ENCODE measurements at regions not wholly inside any gene's neighbourhood (a gene's known extent, or its start where the extent isn't known, plus 50 kb on each side); places are given as distances from the start of the nearest gene placed in this dataset.
A peak's percentile ranks its signal among the peaks of the same experiment; 100 is the strongest.

DNA sequence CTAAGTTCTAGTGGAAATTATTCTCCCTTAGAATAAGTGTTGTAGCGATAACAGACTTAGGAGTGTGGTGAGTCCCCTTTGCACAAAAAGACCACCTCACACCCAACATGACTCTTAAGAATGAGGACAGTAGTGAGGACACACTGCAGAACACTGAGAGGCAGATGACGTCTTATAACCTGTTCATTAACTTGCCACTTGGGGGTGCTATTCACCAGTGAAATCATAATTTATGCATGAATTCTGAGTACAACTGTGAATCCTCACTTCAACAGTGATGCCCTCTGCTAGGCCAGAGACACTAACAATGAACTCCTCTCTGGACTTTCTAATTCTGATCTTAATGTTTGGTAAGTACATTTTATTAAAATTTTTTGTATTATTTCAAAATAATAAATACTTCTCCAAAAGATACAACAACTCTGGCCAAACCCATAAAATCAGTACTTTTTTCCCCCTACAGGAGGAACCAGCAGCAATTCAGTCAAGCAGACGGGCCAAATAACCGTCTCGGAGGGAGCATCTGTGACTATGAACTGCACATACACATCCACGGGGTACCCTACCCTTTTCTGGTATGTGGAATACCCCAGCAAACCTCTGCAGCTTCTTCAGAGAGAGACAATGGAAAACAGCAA, 274.7 kb downstream of the DAD1 start:
- H3K4me3 ChIP-seq (ENCODE audit: low read depth, low read length): no peak overlapping the region
- peak; percentile 84 for TF ChIP-seq CTCF (IDR thresholded peaks at IDR 0.05; ENCODE audit: control insufficient read depth, extremely low read depth, insufficient read depth)
- DNase-seq (ENCODE audit: low read depth): no peak

DNA sequence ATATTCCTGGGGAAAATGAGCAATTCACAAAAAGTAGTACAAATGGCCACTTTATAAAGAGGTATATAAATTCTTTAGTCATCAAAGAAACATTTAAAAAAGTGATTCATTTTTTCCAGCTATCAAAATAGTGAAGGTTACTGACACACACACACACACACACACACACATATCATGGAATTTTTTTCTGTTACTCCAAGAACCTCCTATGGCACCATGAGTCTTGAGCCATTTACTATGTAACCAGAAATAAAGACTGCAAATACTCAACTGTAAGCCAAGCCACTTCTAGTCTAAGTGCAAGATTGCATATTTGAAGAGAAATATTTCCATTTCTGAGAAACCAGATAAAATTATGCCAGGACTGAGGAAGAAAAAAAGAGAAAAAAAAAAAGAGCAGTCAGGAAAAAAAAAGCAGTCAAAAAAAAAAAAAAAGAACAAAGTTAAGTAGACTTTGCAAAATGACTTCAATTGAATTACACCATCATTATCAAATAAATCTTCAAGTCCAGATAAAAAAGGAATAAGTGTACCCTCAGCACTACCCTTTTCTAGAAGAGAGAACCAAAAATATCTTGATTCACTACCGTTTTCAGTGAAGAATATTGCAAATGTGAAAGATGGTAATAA, 275.7 kb downstream of the DAD1 start:
- TF ChIP-seq CTCF (IDR thresholded peaks at IDR 0.05; ENCODE audit: control insufficient read depth, extremely low read depth, insufficient read depth): no peak
- H3K4me3 ChIP-seq (ENCODE audit: low read depth, low read length): no peak overlapping the region
- DNase-seq (ENCODE audit: low read depth): no peak

GRCh38 chr14:22311636-22312035, 277.4 kb downstream of the DAD1 start:
- no peak for DNase-seq (ENCODE audit: low read depth)
- no peak for TF ChIP-seq CTCF (IDR thresholded peaks at IDR 0.05; ENCODE audit: control insufficient read depth, extremely low read depth, insufficient read depth)

DNA sequence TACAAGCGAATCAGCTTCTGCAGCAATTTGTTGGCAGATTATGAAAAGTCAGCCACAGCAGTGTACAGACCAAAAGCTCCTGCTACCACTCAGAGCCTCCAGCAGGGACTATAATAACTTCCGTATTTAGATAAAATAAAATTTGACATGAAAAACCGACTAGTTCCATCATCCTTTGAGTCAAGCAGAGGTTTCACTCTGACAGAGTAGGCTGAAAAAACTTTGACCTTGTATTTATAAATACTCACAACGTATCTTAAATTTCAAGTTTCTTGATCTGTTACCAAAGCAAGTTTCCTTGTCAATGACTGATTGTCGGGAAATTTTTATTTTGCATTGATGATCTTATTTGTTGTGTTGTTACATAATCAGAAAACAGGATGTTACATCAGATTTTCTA, 283.4 kb downstream of the DAD1 start:
- no peak overlapping the region for H3K4me3 ChIP-seq (ENCODE audit: low read depth, low read length)

More at GRCh38 chr14:22311636-22312035, 277.4 kb downstream of the DAD1 start:
- no peak overlapping the region for H3K4me3 ChIP-seq (ENCODE audit: low read depth, low read length)

DNA sequence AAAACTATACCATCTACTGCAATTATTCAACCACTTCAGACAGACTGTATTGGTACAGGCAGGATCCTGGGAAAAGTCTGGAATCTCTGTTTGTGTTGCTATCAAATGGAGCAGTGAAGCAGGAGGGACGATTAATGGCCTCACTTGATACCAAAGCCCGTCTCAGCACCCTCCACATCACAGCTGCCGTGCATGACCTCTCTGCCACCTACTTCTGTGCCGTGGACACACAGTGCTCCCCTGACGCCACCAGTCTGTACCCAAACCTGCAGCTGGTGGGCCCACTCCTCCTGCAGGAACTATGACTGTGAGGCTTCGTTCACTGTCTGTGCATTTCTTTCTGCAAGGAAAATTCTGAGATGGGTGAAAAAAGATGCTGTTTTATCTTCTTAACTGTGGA, 284.7 kb downstream of the DAD1 start:
- no peak for DNase-seq (ENCODE audit: low read depth)
- H3K4me3 ChIP-seq (ENCODE audit: low read depth, low read length): no peak overlapping the region
- TF ChIP-seq CTCF (IDR thresholded peaks at IDR 0.05; ENCODE audit: control insufficient read depth, extremely low read depth, insufficient read depth): no peak

More for the DNA sequence above, 283.4 kb downstream of the DAD1 start:
- no peak for DNase-seq (ENCODE audit: low read depth)
- TF ChIP-seq CTCF (IDR thresholded peaks at IDR 0.05; ENCODE audit: control insufficient read depth, extremely low read depth, insufficient read depth): no peak

GRCh38 chr14:22303589-22304195, 285.3 kb downstream of the DAD1 start:
- H3K4me3 ChIP-seq (ENCODE audit: low read depth, low read length): no peak overlapping the region
- no peak for DNase-seq (ENCODE audit: low read depth)
- TF ChIP-seq CTCF (IDR thresholded peaks at IDR 0.05; ENCODE audit: control insufficient read depth, extremely low read depth, insufficient read depth): peak; percentile 44

All from LNCaP clone FGC (cell line).